ENCODE measurements at regions not wholly inside any gene's neighbourhood (a gene's known extent, or its start where the extent isn't known, plus 50 kb on each side); places are given as distances from the start of the nearest gene placed in this dataset.
"Not testable (repeated sequence)": the region's sequence is repeated elsewhere in the genome, so short reads cannot be mapped to it uniquely, and the experiment has no call there.

DNA sequence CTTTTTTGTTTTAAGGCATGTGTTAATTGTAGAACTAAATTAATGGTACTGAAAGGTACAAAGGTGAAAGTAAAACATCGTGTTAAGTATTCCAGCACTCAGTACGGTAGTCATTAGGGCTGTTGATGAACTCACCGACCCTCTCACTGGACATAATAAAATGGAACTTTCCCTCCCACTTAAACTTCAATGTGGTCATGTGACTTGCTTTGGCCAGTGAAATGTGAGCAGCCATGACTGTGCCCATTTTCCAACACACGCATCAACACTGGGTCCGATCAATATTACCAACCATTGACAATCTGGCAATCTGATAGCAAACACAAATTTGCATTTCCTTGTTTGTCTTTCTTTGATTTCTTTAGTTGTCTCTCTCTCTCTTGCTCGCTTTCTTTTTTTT lies 125.1 kb downstream of the SPP2 start:
- ChIA-PET CTCF (no interaction called here), POLR2A (no interaction called here)
- Mint-ChIP-seq H3K4me3 (no peak overlapping the region), H3K4me1 (ENCODE audit: low read depth) (peaks cover 5% of the 10 kb centered on the region), H3K9me3 (ENCODE audit: insufficient read depth) (no peaks in the 10 kb centered on the region), H3K36me3 (ENCODE audit: low read depth) (no peaks in the 10 kb centered on the region), H3K27ac (no peak overlapping the region), H3K27me3 (ENCODE audit: low read depth) (peaks cover 11% of the 10 kb centered on the region)
- ATAC-seq (no peak), DNase-seq (no peak)

DNA sequence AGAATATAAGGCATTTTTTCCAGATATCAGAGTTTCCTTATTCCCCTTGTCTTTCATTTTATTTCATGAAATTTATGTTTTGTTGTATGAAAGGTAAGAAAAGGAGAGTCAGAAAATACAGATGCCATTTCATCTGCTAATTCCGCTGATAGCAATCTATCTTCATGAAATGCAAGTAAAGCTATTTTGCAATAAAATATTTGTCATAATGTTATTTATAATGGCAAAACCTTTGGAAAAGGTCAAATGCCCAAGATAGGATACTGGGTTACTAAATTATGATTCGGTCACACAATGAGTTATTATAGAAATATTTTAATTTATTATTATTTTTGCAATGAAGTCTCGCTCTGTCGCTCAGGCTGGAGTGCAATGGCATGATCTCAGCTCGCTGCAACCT lies 124.2 kb downstream of the SPP2 start:
- Mint-ChIP-seq H3K27ac (no peak overlapping the region), H3K9me3 (ENCODE audit: insufficient read depth) (no peaks in the 10 kb centered on the region), H3K4me3 (no peak overlapping the region), H3K27me3 (ENCODE audit: low read depth) (peaks cover 10% of the 10 kb centered on the region), H3K36me3 (ENCODE audit: low read depth) (no peaks in the 10 kb centered on the region), H3K4me1 (ENCODE audit: low read depth) (peaks cover 5% of the 10 kb centered on the region)
- ATAC-seq (no peak), DNase-seq (no peak)
- ChIA-PET POLR2A (no interaction called here), CTCF (no interaction called here)

DNA sequence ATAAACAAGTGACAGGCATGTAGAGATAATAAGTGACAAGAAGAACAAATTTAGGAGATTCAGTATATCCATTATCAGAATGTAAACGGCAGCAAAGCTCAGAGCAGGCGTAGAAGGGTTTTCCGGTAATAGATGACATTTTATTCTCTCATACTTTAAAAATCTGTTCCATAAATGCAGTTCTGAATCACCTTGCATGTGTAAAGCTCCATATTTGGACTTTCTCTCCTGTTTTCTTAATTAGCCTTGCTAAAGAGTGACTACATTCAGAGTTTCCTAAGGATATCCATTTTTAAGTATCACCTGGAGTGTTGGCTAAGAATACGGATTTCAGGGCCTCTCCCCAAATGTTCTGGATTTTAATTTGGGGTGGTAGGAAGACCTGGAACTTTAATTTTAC lies 122.0 kb downstream of the SPP2 start:
- ATAC-seq, result no peak
- H3K27me3 Mint-ChIP-seq (ENCODE audit: low read depth), result peaks cover 4% of the 10 kb centered on the region
- POLR2A ChIA-PET, result no interaction called here
- peaks cover 5% of the 10 kb centered on the region for H3K4me1 Mint-ChIP-seq (ENCODE audit: low read depth)
- H3K36me3 Mint-ChIP-seq (ENCODE audit: low read depth), result no peaks in the 10 kb centered on the region
- DNase-seq, result no peak
- H3K27ac Mint-ChIP-seq, result no peak overlapping the region
- no peaks in the 10 kb centered on the region for H3K9me3 Mint-ChIP-seq (ENCODE audit: insufficient read depth)
- CTCF ChIA-PET, result interaction anchor here (0.7 kb wide), 1 partner anchor 24 kb away, joined by 3 read pairs; no protein-coding TSS in a partner anchor
- no peak overlapping the region for H3K4me3 Mint-ChIP-seq

DNA sequence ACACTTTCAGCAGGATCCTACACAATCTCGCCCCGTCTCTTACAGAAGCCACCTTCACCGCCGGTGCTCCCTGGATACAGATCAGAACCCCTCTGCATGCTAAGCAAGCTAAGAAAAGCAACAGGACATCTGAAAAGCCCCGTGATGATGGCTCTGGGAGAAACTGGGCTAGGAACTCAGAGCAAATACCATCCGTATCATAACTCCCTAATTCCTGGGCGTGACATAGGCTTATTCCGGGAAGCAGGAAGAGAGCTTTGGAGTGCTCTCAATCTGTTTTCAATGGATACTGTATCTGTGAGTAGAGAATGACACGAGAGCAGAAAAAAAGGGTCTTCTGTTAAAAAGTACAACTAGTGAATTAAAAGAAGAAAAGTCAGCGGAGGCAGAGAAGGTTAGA lies 121.6 kb downstream of the SPP2 start:
- no peak for ATAC-seq
- Mint-ChIP-seq H3K4me3 (no peak overlapping the region), H3K9me3 (ENCODE audit: insufficient read depth) (no peaks in the 10 kb centered on the region), H3K36me3 (ENCODE audit: low read depth) (no peaks in the 10 kb centered on the region), H3K4me1 (ENCODE audit: low read depth) (peaks cover 5% of the 10 kb centered on the region), H3K27ac (no peak overlapping the region), H3K27me3 (ENCODE audit: low read depth) (peaks cover 4% of the 10 kb centered on the region)
- POLR2A ChIA-PET, result no interaction called here
- CTCF ChIA-PET, result no interaction called here
- DNase-seq, result no peak

DNA sequence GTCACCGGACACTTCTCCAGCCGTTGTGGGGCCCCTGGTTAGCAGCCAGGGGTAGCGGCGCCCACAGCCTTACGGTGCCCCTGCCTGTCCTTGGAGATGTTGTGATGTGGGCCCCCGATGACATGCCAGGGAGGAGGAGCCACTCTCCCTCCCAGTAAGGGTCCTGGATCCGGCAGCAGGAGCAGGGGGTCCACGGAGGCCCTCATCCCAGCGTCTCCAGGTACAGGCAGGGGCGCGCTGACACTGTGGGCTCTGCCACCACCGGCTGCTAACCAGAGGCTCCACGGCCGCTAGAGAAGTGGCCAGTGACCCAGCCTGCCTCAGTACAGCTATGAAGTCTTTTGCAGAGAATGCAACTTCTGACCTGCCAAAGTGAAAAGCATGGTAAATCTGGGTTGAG lies 121.2 kb downstream of the SPP2 start:
- Mint-ChIP-seq H3K27me3 (ENCODE audit: low read depth) (peaks cover 4% of the 10 kb centered on the region), H3K4me1 (ENCODE audit: low read depth) (peaks cover 5% of the 10 kb centered on the region), H3K27ac (no peak overlapping the region), H3K36me3 (ENCODE audit: low read depth) (no peaks in the 10 kb centered on the region), H3K9me3 (ENCODE audit: insufficient read depth) (no peaks in the 10 kb centered on the region), H3K4me3 (no peak overlapping the region)
- CTCF ChIA-PET, result no interaction called here
- no peak for ATAC-seq
- POLR2A ChIA-PET, result no interaction called here
- DNase-seq, result no peak

DNA sequence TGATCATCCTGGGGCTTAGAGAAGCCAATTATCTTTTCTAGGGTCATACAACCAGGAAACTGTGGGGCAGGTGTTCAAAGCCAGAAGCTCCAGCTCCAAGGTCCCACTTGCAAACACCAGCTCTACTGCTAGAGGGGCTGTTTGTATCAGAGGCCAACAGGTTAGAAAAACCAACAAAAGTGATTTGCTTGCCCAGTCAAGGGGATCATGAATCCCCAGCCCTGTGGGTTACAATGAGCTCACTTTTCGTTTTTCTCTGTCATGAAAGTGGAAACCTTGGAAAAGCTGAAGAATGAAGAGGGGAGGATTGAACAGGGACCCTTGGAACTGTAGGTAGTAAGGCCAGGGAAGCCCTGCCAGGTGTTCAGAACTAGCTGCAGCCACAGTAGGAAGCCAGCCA lies 119.2 kb downstream of the SPP2 start:
- Mint-ChIP-seq H3K27ac (no peak overlapping the region), H3K4me3 (no peak overlapping the region), H3K27me3 (ENCODE audit: low read depth) (no peaks in the 10 kb centered on the region), H3K36me3 (ENCODE audit: low read depth) (no peaks in the 10 kb centered on the region), H3K4me1 (ENCODE audit: low read depth) (peaks cover 12% of the 10 kb centered on the region), H3K9me3 (ENCODE audit: insufficient read depth) (no peaks in the 10 kb centered on the region)
- ATAC-seq (no peak), DNase-seq (no peak)
- CTCF ChIA-PET, result interaction anchor here (1.9 kb wide), 1 partner anchor 376 kb away, joined by 4 read pairs; no protein-coding TSS in a partner anchor
- POLR2A ChIA-PET, result interaction anchor here (1.1 kb wide), 1 partner anchor 353 kb away, joined by 3 read pairs; no protein-coding TSS in a partner anchor

DNA sequence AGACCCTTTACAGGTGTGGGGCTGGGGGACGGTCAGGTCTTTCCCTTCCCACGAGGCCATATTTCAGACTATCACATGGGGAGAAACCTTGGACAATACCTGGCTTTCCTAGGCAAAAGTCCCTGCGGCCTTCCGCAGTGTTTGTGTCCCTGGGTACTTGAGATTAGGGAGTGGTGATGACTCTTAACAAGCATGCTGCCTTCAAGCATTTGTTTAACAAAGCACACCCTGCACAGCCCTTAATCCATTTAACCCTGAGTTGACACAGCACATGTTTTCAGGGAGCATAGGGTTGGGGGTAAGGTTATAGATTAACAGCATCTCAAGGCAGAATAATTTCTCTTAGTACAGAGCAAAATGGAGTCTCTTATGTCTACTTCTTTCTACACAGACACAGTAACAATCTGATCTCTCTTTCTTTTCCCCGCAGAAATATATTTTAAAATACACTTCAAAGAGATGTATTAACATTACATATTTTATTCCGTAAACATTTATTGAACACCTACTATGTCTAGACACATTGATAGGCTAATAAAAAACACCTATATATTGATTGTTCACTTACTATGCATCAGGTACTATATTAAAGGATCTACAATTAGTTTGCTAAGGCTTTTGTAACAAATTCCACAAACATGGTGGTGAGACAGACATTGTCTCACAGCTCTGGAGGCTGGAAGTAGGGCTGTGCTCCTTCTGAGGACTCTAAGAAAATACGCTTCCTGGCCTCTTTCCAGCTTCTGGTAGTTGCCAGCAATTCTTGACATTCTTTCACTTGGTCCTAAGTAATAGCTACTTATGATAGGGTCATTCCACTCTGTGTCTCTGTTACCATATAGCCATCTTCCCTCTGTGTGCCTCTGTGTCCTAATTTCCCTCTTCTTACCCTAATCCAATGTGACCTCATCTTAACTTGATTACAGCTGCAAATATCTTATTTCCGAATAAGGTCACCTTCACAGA lies 118.4 kb downstream of the SPP2 start:
- CTCF ChIA-PET, result interaction anchor here (1.9 kb wide), 1 partner anchor 376 kb away, joined by 4 read pairs; no protein-coding TSS in a partner anchor
- H3K27ac Mint-ChIP-seq; H3K36me3 Mint-ChIP-seq (ENCODE audit: low read depth); H3K4me3 Mint-ChIP-seq; H3K9me3 Mint-ChIP-seq (ENCODE audit: insufficient read depth); ATAC-seq; H3K27me3 Mint-ChIP-seq (ENCODE audit: low read depth): not testable (repeated sequence)
- POLR2A ChIA-PET, result interaction anchor here (1.1 kb wide), 1 partner anchor 354 kb away, joined by 3 read pairs; no protein-coding TSS in a partner anchor
- peak; percentile 1 for DNase-seq
- peaks cover 20% of the 10 kb centered on the region for H3K4me1 Mint-ChIP-seq (ENCODE audit: low read depth)

DNA sequence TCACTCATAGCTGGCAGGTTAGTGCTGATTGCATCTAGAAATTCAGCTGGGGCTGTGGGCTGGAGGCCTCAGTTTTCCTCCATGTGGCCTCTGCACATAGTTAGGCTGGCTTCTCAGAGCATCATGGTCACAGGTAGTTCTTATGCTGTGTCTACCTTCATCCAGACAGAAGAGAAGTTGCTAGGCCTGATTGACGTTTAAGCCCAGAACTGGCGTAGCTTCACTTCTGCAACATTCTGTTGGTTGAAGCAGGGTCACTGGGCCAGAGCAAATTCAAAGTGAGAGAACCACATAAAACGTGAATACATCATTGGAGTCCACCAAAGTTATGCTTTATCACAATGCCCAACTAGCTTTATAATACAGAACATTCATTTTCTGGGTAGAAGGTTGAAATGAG lies 116.0 kb downstream of the SPP2 start:
- H3K4me1 Mint-ChIP-seq (ENCODE audit: low read depth), result peaks cover 23% of the 10 kb centered on the region
- DNase-seq, result no peak
- POLR2A ChIA-PET, result no interaction called here
- CTCF ChIA-PET, result no interaction called here
- H3K27ac Mint-ChIP-seq, result no peak overlapping the region
- ATAC-seq, result no peak
- H3K4me3 Mint-ChIP-seq, result no peak overlapping the region
- H3K9me3 Mint-ChIP-seq (ENCODE audit: insufficient read depth), result no peaks in the 10 kb centered on the region
- no peaks in the 10 kb centered on the region for H3K27me3 Mint-ChIP-seq (ENCODE audit: low read depth)
- H3K36me3 Mint-ChIP-seq (ENCODE audit: low read depth), result no peaks in the 10 kb centered on the region

DNA sequence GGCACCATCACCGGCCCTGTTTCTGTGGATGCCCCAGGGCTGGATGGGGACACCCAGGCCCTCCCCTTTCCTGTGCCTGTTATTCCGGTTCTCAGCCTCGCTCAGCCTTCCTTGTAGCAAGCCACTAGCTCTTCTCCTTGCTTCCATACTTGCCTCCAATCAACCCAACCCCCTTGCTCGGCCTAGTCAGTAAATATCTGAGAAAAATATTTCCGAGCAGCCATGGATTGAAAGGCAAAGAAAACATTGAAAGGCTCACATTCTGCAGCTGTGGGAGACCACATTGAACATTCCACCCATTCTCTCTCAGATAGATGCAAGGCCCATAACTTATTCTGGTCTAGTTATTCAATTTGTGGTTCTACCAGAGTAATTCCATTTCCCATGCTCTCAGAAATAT lies 114.9 kb downstream of the SPP2 start:
- Mint-ChIP-seq H3K36me3 (ENCODE audit: low read depth) (no peaks in the 10 kb centered on the region), H3K4me1 (ENCODE audit: low read depth) (peaks cover 18% of the 10 kb centered on the region), H3K9me3 (ENCODE audit: insufficient read depth) (no peaks in the 10 kb centered on the region), H3K27ac (no peak overlapping the region), H3K27me3 (ENCODE audit: low read depth) (no peaks in the 10 kb centered on the region), H3K4me3 (no peak overlapping the region)
- ATAC-seq (no peak), DNase-seq (no peak)
- CTCF ChIA-PET, result interaction anchor here (1.5 kb wide), 1 partner anchor 17 kb away, joined by 3 read pairs; no protein-coding TSS in a partner anchor
- POLR2A ChIA-PET, result no interaction called here

DNA sequence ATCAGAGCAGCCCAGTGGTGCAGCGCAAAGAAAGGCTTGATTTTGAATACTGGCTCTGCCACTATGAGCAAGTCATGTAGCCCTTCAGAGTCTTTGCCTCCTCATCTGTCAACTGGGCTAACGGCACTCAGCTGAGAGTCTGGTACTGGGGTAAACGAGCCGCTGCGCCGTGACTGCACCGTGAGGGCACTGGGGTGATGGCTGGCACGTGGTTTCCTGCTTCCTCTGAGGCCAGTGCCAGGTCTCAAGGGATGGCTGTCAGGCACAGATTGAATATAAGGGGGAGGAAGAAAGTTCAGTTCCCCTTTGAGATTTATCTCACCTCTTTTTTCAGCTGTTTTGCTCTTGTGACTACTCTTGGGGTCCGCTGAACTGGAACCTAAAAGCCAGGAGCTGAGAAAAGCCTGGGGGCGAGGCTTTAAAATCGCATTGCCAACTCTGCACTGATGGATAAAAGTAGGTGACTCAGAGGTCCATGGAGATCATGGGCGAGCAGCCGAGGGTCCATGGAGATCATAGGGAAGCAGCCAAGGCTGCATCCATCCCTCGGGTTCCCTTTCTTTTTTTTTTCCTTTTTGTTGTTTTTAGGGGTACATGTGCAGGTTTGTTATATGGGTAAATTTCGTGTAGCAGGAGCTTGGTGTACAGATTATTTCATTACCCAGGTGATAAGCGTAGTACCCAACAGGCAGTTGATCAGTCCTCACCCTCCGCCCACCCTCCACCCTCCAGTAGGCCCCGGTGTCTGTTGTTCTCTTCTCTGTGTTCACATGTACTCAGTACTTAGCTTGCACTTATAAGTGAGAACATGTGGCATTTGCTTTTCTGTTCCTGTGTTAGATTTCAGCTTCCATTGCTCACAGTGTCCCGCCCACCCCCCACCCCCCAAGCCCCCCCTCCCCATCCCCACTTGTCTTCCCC lies 114.3 kb downstream of the SPP2 start:
- no peak overlapping the region for H3K4me3 Mint-ChIP-seq
- CTCF ChIA-PET, result interaction anchor here (1.5 kb wide), 1 partner anchor 17 kb away, joined by 3 read pairs; no protein-coding TSS in a partner anchor

DNA sequence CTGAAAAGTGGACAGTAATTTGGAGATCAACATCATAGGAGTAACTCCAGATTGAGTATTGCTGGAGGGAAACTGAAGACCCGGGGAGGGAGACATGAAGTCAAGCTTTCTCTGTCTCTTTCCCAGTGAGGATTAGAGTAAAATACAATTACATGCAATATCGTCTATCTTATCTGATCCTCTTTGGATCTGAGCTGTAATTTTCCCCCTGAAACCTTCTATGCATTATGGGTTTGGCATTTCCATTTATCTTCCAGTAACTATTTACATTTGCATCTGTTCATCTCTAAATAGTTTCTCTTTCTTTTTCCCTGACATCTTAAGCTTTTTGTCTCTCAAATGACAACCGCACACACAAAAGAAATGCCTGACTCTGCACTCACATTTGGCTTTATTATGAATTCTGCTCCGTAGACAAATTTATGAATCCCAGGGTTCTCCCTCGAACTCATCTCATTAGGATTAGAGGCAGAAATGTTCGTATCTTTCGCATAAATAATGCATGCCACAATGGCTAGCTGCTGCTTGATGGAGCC lies 113.1 kb downstream of the SPP2 start:
- Mint-ChIP-seq H3K4me3 (no peak overlapping the region), H3K27ac (no peak overlapping the region), H3K27me3 (ENCODE audit: low read depth) (peaks cover 2% of the 10 kb centered on the region), H3K36me3 (ENCODE audit: low read depth) (no peaks in the 10 kb centered on the region), H3K9me3 (ENCODE audit: insufficient read depth) (no peaks in the 10 kb centered on the region), H3K4me1 (ENCODE audit: low read depth) (peaks cover 18% of the 10 kb centered on the region)
- DNase-seq (no peak), ATAC-seq (no peak)
- POLR2A ChIA-PET, result interaction anchor here (1.3 kb wide), 1 partner anchor 14 kb away, joined by 4 read pairs; no protein-coding TSS in a partner anchor
- CTCF ChIA-PET, result no interaction called here

More for the DNA sequence above, 114.3 kb downstream of the SPP2 start:
- peak; percentile 44 for DNase-seq
- H3K4me1 Mint-ChIP-seq (ENCODE audit: low read depth), result peaks cover 18% of the 10 kb centered on the region
- POLR2A ChIA-PET, result interaction anchor here (0.6 to 1.3 kb wide), 2 partner anchors 15 to 77 kb away, joined by 3 to 4 read pairs; no protein-coding TSS in a partner anchor
- no peaks in the 10 kb centered on the region for H3K9me3 Mint-ChIP-seq (ENCODE audit: insufficient read depth)
- no peaks in the 10 kb centered on the region for H3K27me3 Mint-ChIP-seq (ENCODE audit: low read depth)
- no peak overlapping the region for H3K27ac Mint-ChIP-seq
- H3K36me3 Mint-ChIP-seq (ENCODE audit: low read depth), result no peaks in the 10 kb centered on the region
- peak; percentile 86 for ATAC-seq

Data from activated CD8-positive, alpha-beta T cell treated with anti-CD3 and anti-CD28 coated beads, Interleukin-2, amount 10 ng/mL, durations not matched to agents 7 days and 5 days (primary cell).